Keratinocyte (primary cell): ENCODE measurements at regions not wholly inside any gene's neighbourhood (a gene's known extent, or its start where the extent isn't known, plus 50 kb on each side); places are given as distances from the start of the nearest gene placed in this dataset.

Source experiments
- CTCF ChIP-seq, 3 experiments: IDR thresholded peaks in 1 of 3; conservative IDR thresholded peaks in 1 of 3; optimal IDR thresholded peaks in 1 of 3; 2 replicates in 2 of 3; 3 replicates in 1 of 3; pipeline versions ENCODE3 to v1.5.1; 2011; ENCODE audit warnings: low read length in 3 of 3, mild to moderate bottlenecking in 3 of 3, moderate library complexity in 2 of 3, control low read depth in 1 of 3, inconsistent platforms in 1 of 3; ENCODE audit not compliant: insufficient read depth in 2 of 3; ENCODE audit errors: extremely low read depth in 1 of 3
- EZH2 ChIP-seq: IDR thresholded peaks from one replicate; pipeline ENCODE4 v1.6.1; 2012; ENCODE audit warnings: inconsistent platforms, mild to moderate bottlenecking, low read length, moderate library complexity

GRCh38 chr10:131620314-131620713 is 280.5 kb upstream of the PPP2R2D start:
- TF ChIP-seq CTCF (optimal IDR thresholded peaks at IDR 0.05 in 1 of 3, IDR thresholded peaks at IDR 0.05 in 1 of 3, conservative IDR thresholded peaks at IDR 0.05 in 1 of 3; ENCODE audit: extremely low read depth in 1 of 3, insufficient read depth in 2 of 3, low read length in 3 of 3) (no peak), EZH2 (no peak)
